ENCODE measurements at regions not wholly inside any gene's neighbourhood (a gene's known extent, or its start where the extent isn't known, plus 50 kb on each side); places are given as distances from the start of the nearest gene placed in this dataset.
A peak's percentile ranks its signal among the peaks of the same experiment; 100 is the strongest.

DNA sequence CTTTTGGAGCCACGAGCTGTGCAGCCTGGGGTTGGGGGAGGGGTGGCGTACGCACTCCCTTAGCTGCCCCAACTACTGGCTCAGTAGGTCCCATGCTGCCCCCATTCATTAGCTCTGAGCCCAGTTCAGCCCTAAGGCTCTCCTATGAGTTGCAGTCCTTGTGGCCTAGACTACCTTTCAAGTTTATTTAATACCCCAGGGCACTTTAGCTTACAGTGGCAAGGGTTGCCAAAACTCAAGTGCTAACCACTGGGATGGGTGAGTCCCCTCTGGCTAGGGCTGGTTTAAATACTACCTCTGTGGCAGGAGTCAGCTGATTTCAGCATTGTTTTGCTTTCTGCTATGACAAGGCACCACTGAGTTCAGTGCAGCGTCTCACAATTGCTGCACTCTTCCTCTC is 118.2 kb downstream of the ODF2L start:
- H3K23ac ChIP-seq (ENCODE audit: low read length), result no peak overlapping the region
- no CpG with 5 or more reads among the region's 4 CpGs for WGBS (ENCODE audit: extremely low coverage, insufficient coverage, low lambda C conversion rate)
- H3K4me3 ChIP-seq (ENCODE audit: low read length), result no peak overlapping the region
- no peak overlapping the region for H3K4ac ChIP-seq (ENCODE audit: low read depth, low read length)
- H4K5ac ChIP-seq (ENCODE audit: low read length), result no peak overlapping the region
- H3K9ac ChIP-seq (ENCODE audit: low read length), result no peak overlapping the region
- H3K4me1 ChIP-seq (ENCODE audit: control insufficient read depth, low read depth, low read length), result no peaks in the 10 kb centered on the region
- H2BK5ac ChIP-seq (ENCODE audit: low read length), result no peak overlapping the region
- H4K8ac ChIP-seq (ENCODE audit: low read depth, low read length), result no peak overlapping the region
- H3K4me2 ChIP-seq (ENCODE audit: low read length), result no peak overlapping the region
- H3K27ac ChIP-seq (ENCODE audit: low read depth, low read length), result no peak overlapping the region
- H2AK5ac ChIP-seq (ENCODE audit: low read length), result no peak overlapping the region
- H3K79me2 ChIP-seq (ENCODE audit: control insufficient read depth, insufficient read depth, low read length), result no peaks in the 10 kb centered on the region
- no peak overlapping the region for H3K56ac ChIP-seq (ENCODE audit: low read length)
- DNase-seq, result peak; percentile 7
- H2BK120ac ChIP-seq (ENCODE audit: low read depth, low read length), result no peak overlapping the region
- no peaks in the 10 kb centered on the region for H3K79me1 ChIP-seq (ENCODE audit: low read length)
- no peak overlapping the region for H2BK15ac ChIP-seq (replicated peaks; ENCODE audit: low read depth)
- H3K27me3 ChIP-seq (ENCODE audit: insufficient read depth, low read length, poor library complexity), result no peaks in the 10 kb centered on the region
- no peaks in the 10 kb centered on the region for H3K36me3 ChIP-seq (ENCODE audit: control insufficient read depth, insufficient read depth, low read length)
- no peak overlapping the region for H3K18ac ChIP-seq (ENCODE audit: low read length)

- H3K27me3 ChIP-seq (ENCODE audit: insufficient read depth, low read length, poor library complexity), result no peaks in the 10 kb centered on the region
- H3K9ac ChIP-seq (ENCODE audit: low read length), result no peak overlapping the region
- no peak overlapping the region for H3K23ac ChIP-seq (ENCODE audit: low read length)
- H3K79me1 ChIP-seq (ENCODE audit: low read length), result no peaks in the 10 kb centered on the region
- H2BK120ac ChIP-seq (ENCODE audit: low read depth, low read length), result no peak overlapping the region
- no peak overlapping the region for H3K27ac ChIP-seq (ENCODE audit: low read depth, low read length)
- no peaks in the 10 kb centered on the region for H3K4me1 ChIP-seq (ENCODE audit: control insufficient read depth, low read depth, low read length)
- H3K4me3 ChIP-seq (ENCODE audit: low read length), result no peak overlapping the region
- no peaks in the 10 kb centered on the region for H3K79me2 ChIP-seq (ENCODE audit: control insufficient read depth, insufficient read depth, low read length)
- H3K56ac ChIP-seq (ENCODE audit: low read length), result no peak overlapping the region
- H3K36me3 ChIP-seq (ENCODE audit: control insufficient read depth, insufficient read depth, low read length), result no peaks in the 10 kb centered on the region
- no peak overlapping the region for H4K8ac ChIP-seq (ENCODE audit: low read depth, low read length)
- H2BK5ac ChIP-seq (ENCODE audit: low read length), result no peak overlapping the region
- no peak overlapping the region for H3K4ac ChIP-seq (ENCODE audit: low read depth, low read length)
- no peak overlapping the region for H4K5ac ChIP-seq (ENCODE audit: low read length)
- H2BK15ac ChIP-seq (replicated peaks; ENCODE audit: low read depth), result no peak overlapping the region
- H2AK5ac ChIP-seq (ENCODE audit: low read length), result no peak overlapping the region
- H3K18ac ChIP-seq (ENCODE audit: low read length), result no peak overlapping the region
- DNase-seq, result no peak
- no peak overlapping the region for H3K4me2 ChIP-seq (ENCODE audit: low read length)
Observed at GRCh38 chr1:86273066-86273465, 116.5 kb upstream of the COL24A1 start.

DNA sequence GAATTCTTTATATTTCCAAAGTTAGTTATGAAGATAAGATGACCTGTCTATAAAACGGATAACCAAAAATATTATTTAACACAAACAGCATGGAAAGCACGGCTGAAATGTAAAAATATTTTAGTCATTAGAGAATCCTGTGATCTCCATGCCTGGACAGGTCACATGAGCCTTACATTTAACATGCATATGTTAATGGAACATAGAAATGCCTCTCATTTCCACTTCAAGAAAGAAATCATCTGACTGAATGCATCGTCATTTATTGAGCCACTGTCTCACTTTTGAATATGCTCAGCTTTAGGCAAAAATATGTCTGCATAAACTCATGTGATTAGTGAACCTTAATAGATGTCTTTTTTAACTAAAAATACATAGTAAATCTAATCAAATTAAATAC is 115.5 kb upstream of the COL24A1 start:
- no peak overlapping the region for H3K23ac ChIP-seq (ENCODE audit: low read length)
- H4K8ac ChIP-seq (ENCODE audit: low read depth, low read length), result no peak overlapping the region
- H3K36me3 ChIP-seq (ENCODE audit: control insufficient read depth, insufficient read depth, low read length), result no peaks in the 10 kb centered on the region
- no peak overlapping the region for H3K4me2 ChIP-seq (ENCODE audit: low read length)
- H2BK15ac ChIP-seq (replicated peaks; ENCODE audit: low read depth), result no peak overlapping the region
- H2BK120ac ChIP-seq (ENCODE audit: low read depth, low read length), result no peak overlapping the region
- no peak overlapping the region for H4K5ac ChIP-seq (ENCODE audit: low read length)
- H3K4ac ChIP-seq (ENCODE audit: low read depth, low read length), result no peak overlapping the region
- no peaks in the 10 kb centered on the region for H3K79me2 ChIP-seq (ENCODE audit: control insufficient read depth, insufficient read depth, low read length)
- H3K79me1 ChIP-seq (ENCODE audit: low read length), result no peaks in the 10 kb centered on the region
- no peak overlapping the region for H2AK5ac ChIP-seq (ENCODE audit: low read length)
- no peak overlapping the region for H3K56ac ChIP-seq (ENCODE audit: low read length)
- no peak overlapping the region for H3K27ac ChIP-seq (ENCODE audit: low read depth, low read length)
- no peak overlapping the region for H3K9ac ChIP-seq (ENCODE audit: low read length)
- H3K27me3 ChIP-seq (ENCODE audit: insufficient read depth, low read length, poor library complexity), result no peaks in the 10 kb centered on the region
- no peak overlapping the region for H3K18ac ChIP-seq (ENCODE audit: low read length)
- H3K4me1 ChIP-seq (ENCODE audit: control insufficient read depth, low read depth, low read length), result no peaks in the 10 kb centered on the region
- H3K4me3 ChIP-seq (ENCODE audit: low read length), result no peak overlapping the region
- no CpG with 5 or more reads among the region's 3 CpGs for WGBS (ENCODE audit: extremely low coverage, insufficient coverage, low lambda C conversion rate)
- DNase-seq, result no peak
- no peak overlapping the region for H2BK5ac ChIP-seq (ENCODE audit: low read length)

DNA sequence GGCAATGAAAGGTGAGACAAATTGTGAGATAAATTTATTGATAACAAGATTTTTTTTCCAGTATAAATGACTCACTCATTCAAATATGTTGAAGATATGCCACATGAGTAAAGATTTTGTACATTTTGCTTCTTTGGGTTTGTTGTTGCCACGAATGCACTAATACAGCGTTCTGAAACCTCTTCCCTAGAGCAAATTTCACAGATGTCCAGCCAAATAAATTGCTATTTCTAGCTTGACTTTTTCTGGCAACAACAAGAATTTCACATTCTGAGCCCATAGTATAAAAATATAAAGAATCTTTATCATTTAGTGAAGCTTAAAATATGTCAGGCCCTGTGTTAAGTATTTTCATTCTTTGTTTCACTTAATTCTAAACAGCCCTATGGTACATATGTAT is 114.5 kb upstream of the COL24A1 start:
- Histone ChIP-seq H3K4me3 (ENCODE audit: low read length) (no peak overlapping the region), H3K27me3 (ENCODE audit: insufficient read depth, low read length, poor library complexity) (no peaks in the 10 kb centered on the region), H3K4me1 (ENCODE audit: control insufficient read depth, low read depth, low read length) (no peaks in the 10 kb centered on the region), H3K4ac (ENCODE audit: low read depth, low read length) (no peak overlapping the region), H3K36me3 (ENCODE audit: control insufficient read depth, insufficient read depth, low read length) (no peaks in the 10 kb centered on the region), H3K9ac (ENCODE audit: low read length) (no peak overlapping the region), H3K79me2 (ENCODE audit: control insufficient read depth, insufficient read depth, low read length) (no peaks in the 10 kb centered on the region), H3K4me2 (ENCODE audit: low read length) (no peak overlapping the region), H4K8ac (ENCODE audit: low read depth, low read length) (no peak overlapping the region), H3K18ac (ENCODE audit: low read length) (no peak overlapping the region), H2BK15ac (replicated peaks; ENCODE audit: low read depth) (no peak overlapping the region), H2BK5ac (ENCODE audit: low read length) (no peak overlapping the region), H2AK5ac (ENCODE audit: low read length) (no peak overlapping the region), H2BK120ac (ENCODE audit: low read depth, low read length) (no peak overlapping the region), H4K5ac (ENCODE audit: low read length) (no peak overlapping the region), H3K79me1 (ENCODE audit: low read length) (no peaks in the 10 kb centered on the region), H3K56ac (ENCODE audit: low read length) (no peak overlapping the region), H3K27ac (ENCODE audit: low read depth, low read length) (no peak overlapping the region), H3K23ac (ENCODE audit: low read length) (no peak overlapping the region)
- WGBS (ENCODE audit: extremely low coverage, insufficient coverage, low lambda C conversion rate), result no CpG with 5 or more reads among the region's 2 CpGs
- no peak for DNase-seq

DNA sequence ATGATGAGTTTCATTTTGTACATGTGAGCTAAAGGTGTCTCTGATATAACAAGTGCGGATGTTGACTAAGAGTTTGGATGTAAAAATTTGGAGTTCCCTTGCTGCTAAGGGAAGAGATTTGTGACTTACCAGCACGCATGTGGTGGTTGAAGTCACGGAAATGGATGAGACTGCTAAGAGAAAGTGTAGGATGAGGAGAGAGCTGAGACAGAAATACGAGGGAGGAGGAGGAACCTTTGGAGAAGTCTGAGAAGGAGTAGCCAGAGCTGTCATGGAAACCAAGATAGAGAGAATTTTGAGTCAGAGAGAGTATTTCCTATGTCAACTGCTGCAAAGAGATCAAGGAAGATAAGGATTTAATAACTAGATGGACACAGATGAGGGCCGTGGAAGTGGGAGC is 106.5 kb upstream of the COL24A1 start:
- Histone ChIP-seq H3K79me2 (ENCODE audit: control insufficient read depth, insufficient read depth, low read length) (no peaks in the 10 kb centered on the region), H2BK120ac (ENCODE audit: low read depth, low read length) (no peak overlapping the region), H2BK5ac (ENCODE audit: low read length) (no peak overlapping the region), H3K36me3 (ENCODE audit: control insufficient read depth, insufficient read depth, low read length) (no peaks in the 10 kb centered on the region), H3K79me1 (ENCODE audit: low read length) (no peaks in the 10 kb centered on the region), H2BK15ac (replicated peaks; ENCODE audit: low read depth) (no peak overlapping the region), H3K27me3 (ENCODE audit: insufficient read depth, low read length, poor library complexity) (no peaks in the 10 kb centered on the region), H3K4ac (ENCODE audit: low read depth, low read length) (no peak overlapping the region), H3K23ac (ENCODE audit: low read length) (no peak overlapping the region), H3K4me1 (ENCODE audit: control insufficient read depth, low read depth, low read length) (no peaks in the 10 kb centered on the region), H4K8ac (ENCODE audit: low read depth, low read length) (no peak overlapping the region), H3K4me2 (ENCODE audit: low read length) (no peak overlapping the region), H3K4me3 (ENCODE audit: low read length) (no peak overlapping the region), H2AK5ac (ENCODE audit: low read length) (no peak overlapping the region), H4K5ac (ENCODE audit: low read length) (no peak overlapping the region), H3K18ac (ENCODE audit: low read length) (no peak overlapping the region), H3K56ac (ENCODE audit: low read length) (no peak overlapping the region), H3K9ac (ENCODE audit: low read length) (no peak overlapping the region), H3K27ac (ENCODE audit: low read depth, low read length) (no peak overlapping the region)
- no peak for DNase-seq
- WGBS (ENCODE audit: extremely low coverage, insufficient coverage, low lambda C conversion rate), result no CpG with 5 or more reads among the region's 5 CpGs

- H3K4me3 ChIP-seq (ENCODE audit: low read length), result no peak overlapping the region
- no peak overlapping the region for H2AK5ac ChIP-seq (ENCODE audit: low read length)
- no peaks in the 10 kb centered on the region for H3K36me3 ChIP-seq (ENCODE audit: control insufficient read depth, insufficient read depth, low read length)
- no peak for DNase-seq
- no peak overlapping the region for H3K9ac ChIP-seq (ENCODE audit: low read length)
- no peaks in the 10 kb centered on the region for H3K4me1 ChIP-seq (ENCODE audit: control insufficient read depth, low read depth, low read length)
- H3K56ac ChIP-seq (ENCODE audit: low read length), result no peak overlapping the region
- no peak overlapping the region for H4K5ac ChIP-seq (ENCODE audit: low read length)
- H3K18ac ChIP-seq (ENCODE audit: low read length), result no peak overlapping the region
- no peak overlapping the region for H3K23ac ChIP-seq (ENCODE audit: low read length)
- no peak overlapping the region for H3K4me2 ChIP-seq (ENCODE audit: low read length)
- H3K27me3 ChIP-seq (ENCODE audit: insufficient read depth, low read length, poor library complexity), result no peaks in the 10 kb centered on the region
- H4K8ac ChIP-seq (ENCODE audit: low read depth, low read length), result no peak overlapping the region
- no peaks in the 10 kb centered on the region for H3K79me1 ChIP-seq (ENCODE audit: low read length)
- H3K4ac ChIP-seq (ENCODE audit: low read depth, low read length), result no peak overlapping the region
- no peak overlapping the region for H2BK5ac ChIP-seq (ENCODE audit: low read length)
- no peak overlapping the region for H3K27ac ChIP-seq (ENCODE audit: low read depth, low read length)
- H2BK120ac ChIP-seq (ENCODE audit: low read depth, low read length), result no peak overlapping the region
- no peaks in the 10 kb centered on the region for H3K79me2 ChIP-seq (ENCODE audit: control insufficient read depth, insufficient read depth, low read length)
- no peak overlapping the region for H2BK15ac ChIP-seq (replicated peaks; ENCODE audit: low read depth)
Observed at GRCh38 chr1:86260476-86260875, 103.9 kb upstream of the COL24A1 start.
